GM19438 (cell line): ENCODE measurements at regions not wholly inside any gene's neighbourhood (a gene's known extent, or its start where the extent isn't known, plus 50 kb on each side); places are given as distances from the start of the nearest gene placed in this dataset.

Experiments
- ATAC-seq: cut with Tn5 transposase; IDR thresholded peaks from one replicate; pipeline ENCODE4 v1.9.1; 2021; ENCODE audit warnings: low read depth; ENCODE audit not compliant: unreplicated experiment

- ATAC-seq = no peak
These were observed 80.0 kb upstream of the CTNND2 start for GRCh38 chr5:11984196-11984595.

GRCh38 chr5:11981986-11982385, 77.7 kb upstream of the CTNND2 start:
- no peak for ATAC-seq

- ATAC-seq = no peak
These were observed 73.7 kb upstream of the CTNND2 start for GRCh38 chr5:11977904-11978303.

- no peak for ATAC-seq
These were observed 69.2 kb upstream of the CTNND2 start for GRCh38 chr5:11973469-11973868.

GRCh38 chr5:11963227-11963626, 59.0 kb upstream of the CTNND2 start:
- no peak for ATAC-seq

GRCh38 chr5:11962122-11962521, 57.9 kb upstream of the CTNND2 start:
- no peak for ATAC-seq

GRCh38 chr5:11958321-11958720, 54.1 kb upstream of the CTNND2 start:
- no peak for ATAC-seq

- ATAC-seq = no peak
These were observed 51.1 kb upstream of the CTNND2 start for GRCh38 chr5:11955331-11955730.
